GM23248 (cell line): ENCODE measurements at regions not wholly inside any gene's neighbourhood (a gene's known extent, or its start where the extent isn't known, plus 50 kb on each side); places are given as distances from the start of the nearest gene placed in this dataset.

ENCODE experiments used
- DNase-seq: peaks from one replicate; pipeline ENCODE4 v3.0.0-alpha.2; 2015
- H2AFZ ChIP-seq: fragments of 200-600 bp; sonication (generic); 2 replicates; pipeline ENCODE4 v1.6.1; 2016; ENCODE audit warnings: antibody characterized with exemption
- H3F3A ChIP-seq: fragments of 200-600 bp; sonication (generic); 2 replicates; pipeline ENCODE4 v1.6.1; 2016; ENCODE audit warnings: mild to moderate bottlenecking, antibody characterized with exemption, mixed run types; ENCODE audit not compliant: insufficient read depth
- H3K27ac ChIP-seq: fragments of 200-600 bp; sonication (generic); 2 replicates; pipeline ENCODE4 v1.5.1; 2016; ENCODE audit warnings: mild to moderate bottlenecking
- H3K27me3 ChIP-seq: fragments of 200-600 bp; sonication (generic); replicated peaks from 2 replicates; pipeline ENCODE4 v1.6.1; 2016; ENCODE audit warnings: mild to moderate bottlenecking; ENCODE audit not compliant: insufficient read depth
- H3K36me3 ChIP-seq: fragments of 200-600 bp; sonication (generic); 2 replicates; pipeline ENCODE4 v1.6.1; 2016; ENCODE audit warnings: low read depth, mild to moderate bottlenecking
- H3K4me1 ChIP-seq: fragments of 200-600 bp; sonication (generic); 2 replicates; pipeline ENCODE4 v1.6.1; 2016; ENCODE audit warnings: mild to moderate bottlenecking; ENCODE audit not compliant: insufficient read depth
- H3K4me2 ChIP-seq: fragments of 200-600 bp; sonication (generic); one replicate; pipeline ENCODE4 v1.6.1; 2016; ENCODE audit warnings: mild to moderate bottlenecking; ENCODE audit not compliant: unreplicated experiment
- H3K4me3 ChIP-seq: fragments of 200-600 bp; sonication (generic); 2 replicates; pipeline ENCODE4 v1.5.1; 2016; ENCODE audit warnings: mild to moderate bottlenecking
- H3K79me2 ChIP-seq: fragments of 200-600 bp; sonication (generic); 2 replicates; pipeline ENCODE4 v1.6.1; 2016; ENCODE audit warnings: mild to moderate bottlenecking; ENCODE audit not compliant: insufficient read depth
- H3K9ac ChIP-seq: fragments of 200-600 bp; sonication (generic); 2 replicates; pipeline ENCODE4 v1.6.1; 2016; ENCODE audit warnings: mild to moderate bottlenecking
- H3K9me2 ChIP-seq: fragments of 200-600 bp; sonication (generic); 2 replicates; pipeline ENCODE4 v1.6.1; 2016; ENCODE audit warnings: mixed run types, mild to moderate bottlenecking, moderate library complexity; ENCODE audit not compliant: insufficient read depth
- H3K9me3 ChIP-seq: fragments of 200-600 bp; sonication (generic); one replicate; pipeline ENCODE4 v1.6.1; 2017; ENCODE audit warnings: low read depth
- H4K20me1 ChIP-seq: fragments of 200-600 bp; sonication (generic); 2 replicates; pipeline ENCODE4 v1.6.0; 2016; ENCODE audit not compliant: insufficient read depth
- EZH2 ChIP-seq: fragments of 200-600 bp; sonication (generic); IDR thresholded peaks from 2 replicates; pipeline ENCODE4 v1.6.1; 2018; ENCODE audit warnings: antibody characterized with exemption, mild to moderate bottlenecking; ENCODE audit not compliant: insufficient read depth, poor library complexity, severe bottlenecking
- EZH2phosphoT487 ChIP-seq: fragments of 200-600 bp; sonication (generic); IDR thresholded peaks from 2 replicates; pipeline ENCODE4 v1.6.1; 2018; ENCODE audit warnings: antibody characterized with exemption, moderate library complexity, mild to moderate bottlenecking, low read depth; ENCODE audit not compliant: insufficient read depth
- WGBS, 2 experiments: methylation state at CpG; one replicate each; pipeline ENCODE4 v1.1.6; 2015 to 2017; ENCODE audit warnings: low lambda C conversion rate in 2 of 2, low coverage in 1 of 2; ENCODE audit errors: missing lambda C conversion rate in 2 of 2; 5-methylcytosine and 5-hydroxymethylcytosine counted together
- in situ Hi-C: fragments of 300-500 bp; cut with MboI; formaldehyde crosslinking; loops from 2 replicates; pipeline ENCODE4 v1.15.0; 2020

DNA sequence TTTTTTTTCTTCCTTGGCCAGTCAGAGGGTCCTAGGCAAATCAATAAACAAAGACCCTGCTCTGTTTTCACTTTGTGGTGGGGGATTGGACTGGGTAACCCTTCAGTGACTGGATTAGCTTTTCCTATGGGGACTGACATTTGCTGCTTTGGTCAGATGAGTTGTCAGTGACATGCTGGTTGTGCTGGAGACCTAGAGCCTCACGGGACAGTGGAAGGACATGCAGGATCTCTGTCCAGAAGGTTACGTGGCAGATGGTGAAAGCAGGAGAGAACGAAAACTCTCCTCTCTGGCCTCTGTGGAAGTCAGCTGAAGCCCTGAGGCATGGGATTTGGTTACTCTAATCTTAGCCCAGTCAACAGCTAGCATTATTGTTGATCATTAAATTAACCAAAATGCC lies 90.0 kb upstream of the BMPER start:
- 93 to 100% methylated on average over 3 of the region's 3 CpGs for WGBS, 2 experiments
- DNase-seq = no peak
- H3K9me2 ChIP-seq = no peaks in the 10 kb centered on the region
- no peaks in the 10 kb centered on the region for H3K36me3 ChIP-seq
- no peak overlapping the region for H3K27ac ChIP-seq
- no peak overlapping the region for H3K4me2 ChIP-seq
- no peak overlapping the region for H2AFZ ChIP-seq
- peaks cover under 1% of the 10 kb centered on the region; the same call in 1 of the 2 replicates for H3K4me1 ChIP-seq
- H3F3A ChIP-seq = 0 out of 2 replicates have a peak, but pooled peaks cover 5% of the 10 kb centered on the region
- no peak overlapping the region for H3K4me3 ChIP-seq
- no peak overlapping the region for H3K9ac ChIP-seq
- H3K27me3 ChIP-seq = no peaks in the 10 kb centered on the region
- no peak for TF ChIP-seq EZH2
- no peak for TF ChIP-seq EZH2phosphoT487
- H4K20me1 ChIP-seq = no peaks in the 10 kb centered on the region
- no peaks in the 10 kb centered on the region for H3K9me3 ChIP-seq
- H3K79me2 ChIP-seq = no peaks in the 10 kb centered on the region
- in situ Hi-C loops = no loop called here

DNA sequence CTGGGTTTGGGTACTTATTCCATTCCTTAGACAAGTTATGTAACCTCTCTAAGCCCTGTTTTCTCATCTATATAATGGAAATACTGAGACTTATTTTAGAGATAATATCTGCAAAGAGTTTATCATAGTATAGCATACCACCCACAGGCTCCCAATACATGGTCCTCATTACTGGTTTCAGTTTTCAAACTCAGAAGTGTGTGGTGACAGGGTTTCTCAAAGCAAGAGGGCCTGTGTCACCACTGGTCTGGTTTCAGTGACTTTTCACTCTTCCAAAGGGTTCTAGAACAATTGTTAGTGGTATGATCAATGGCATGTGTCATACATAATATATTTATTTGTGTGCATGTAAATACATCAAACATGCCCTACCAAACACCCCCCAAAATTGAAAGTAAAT lies 89.2 kb upstream of the BMPER start:
- Histone ChIP-seq H3K4me3 (no peak overlapping the region), H3K36me3 (no peaks in the 10 kb centered on the region), H3K9ac (no peak overlapping the region), H3K4me2 (no peak overlapping the region), H3F3A (0 out of 2 replicates have a peak, but pooled peaks cover 5% of the 10 kb centered on the region), H3K4me1 (peaks cover 5% of the 10 kb centered on the region; the same call in 1 of the 2 replicates), H2AFZ (no peak overlapping the region), H3K27me3 (no peaks in the 10 kb centered on the region), H3K9me2 (no peaks in the 10 kb centered on the region), H3K27ac (no peak overlapping the region), H3K79me2 (no peaks in the 10 kb centered on the region), H3K9me3 (no peaks in the 10 kb centered on the region), H4K20me1 (no peaks in the 10 kb centered on the region)
- TF ChIP-seq EZH2phosphoT487 (no peak), EZH2 (no peak)
- in situ Hi-C loops = no loop called here
- no peak for DNase-seq

DNA sequence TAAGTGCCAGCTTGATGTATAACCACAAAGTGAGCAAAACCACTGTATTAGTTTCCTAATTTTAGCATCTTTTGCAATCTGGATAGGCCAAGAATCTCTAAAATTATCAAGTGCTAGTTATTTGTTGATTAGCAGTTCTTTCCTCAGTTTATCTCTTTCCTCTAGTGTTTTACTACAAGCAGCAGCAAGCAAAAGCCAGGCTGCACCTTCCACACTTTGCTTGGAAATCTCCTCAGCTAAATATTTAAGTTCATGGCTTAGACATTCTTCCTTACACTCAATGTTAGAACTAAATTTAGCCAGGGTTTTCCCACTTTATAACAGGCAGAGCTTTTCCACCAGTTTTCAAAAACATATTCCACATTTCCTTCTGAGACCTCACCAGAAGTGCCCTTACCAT lies 85.7 kb upstream of the BMPER start:
- H3K36me3 ChIP-seq = no peaks in the 10 kb centered on the region
- H2AFZ ChIP-seq = no peak overlapping the region
- in situ Hi-C loops = no loop called here
- H3K9me2 ChIP-seq = no peaks in the 10 kb centered on the region
- no peak overlapping the region for H3K4me3 ChIP-seq
- no peaks in the 10 kb centered on the region for H3K27me3 ChIP-seq
- DNase-seq = no peak
- H3K4me1 ChIP-seq = peaks cover 11% of the 10 kb centered on the region; the same call in 1 of the 2 replicates
- H3K79me2 ChIP-seq = no peaks in the 10 kb centered on the region
- H4K20me1 ChIP-seq = no peaks in the 10 kb centered on the region
- H3K4me2 ChIP-seq = no peak overlapping the region
- H3K9ac ChIP-seq = no peak overlapping the region
- TF ChIP-seq EZH2phosphoT487 = no peak
- H3F3A ChIP-seq = no peaks in the 10 kb centered on the region
- H3K9me3 ChIP-seq = no peaks in the 10 kb centered on the region
- no peak overlapping the region for H3K27ac ChIP-seq

DNA sequence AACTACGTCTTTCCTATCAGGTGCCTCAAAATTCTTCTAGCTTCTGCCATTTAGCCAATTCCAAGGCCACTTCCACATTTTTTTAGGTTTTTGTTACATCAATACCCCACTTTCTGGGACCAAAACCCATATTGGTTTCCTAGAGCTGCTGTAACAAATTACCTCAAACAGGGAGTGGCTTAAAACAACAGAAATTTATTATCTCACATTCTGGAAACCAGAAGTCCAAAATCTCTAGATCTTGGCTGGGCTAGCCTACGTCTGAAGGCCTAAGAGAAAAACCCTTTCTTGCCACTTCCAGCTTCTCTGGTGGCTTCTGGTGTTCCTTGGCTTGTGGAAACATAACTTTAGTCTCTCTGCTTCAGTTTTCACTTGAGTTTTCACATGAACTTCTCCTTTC lies 85.1 kb upstream of the BMPER start:
- H3K27me3 ChIP-seq = no peaks in the 10 kb centered on the region
- no peaks in the 10 kb centered on the region for H3K36me3 ChIP-seq
- WGBS, 2 experiments = 86 to 96% methylated on average over 2 of the region's 2 CpGs
- H3F3A ChIP-seq = no peaks in the 10 kb centered on the region
- TF ChIP-seq EZH2phosphoT487 = no peak
- no peak for TF ChIP-seq EZH2
- no peak overlapping the region for H2AFZ ChIP-seq
- peaks cover 14% of the 10 kb centered on the region for H3K4me1 ChIP-seq
- H3K4me3 ChIP-seq = no peak overlapping the region
- no peaks in the 10 kb centered on the region for H3K9me3 ChIP-seq
- no peaks in the 10 kb centered on the region for H3K9me2 ChIP-seq
- H4K20me1 ChIP-seq = no peaks in the 10 kb centered on the region
- in situ Hi-C loops = no loop called here
- no peaks in the 10 kb centered on the region for H3K79me2 ChIP-seq
- H3K4me2 ChIP-seq = no peak overlapping the region
- no peak overlapping the region for H3K9ac ChIP-seq
- H3K27ac ChIP-seq = no peak overlapping the region
- DNase-seq = no peak

DNA sequence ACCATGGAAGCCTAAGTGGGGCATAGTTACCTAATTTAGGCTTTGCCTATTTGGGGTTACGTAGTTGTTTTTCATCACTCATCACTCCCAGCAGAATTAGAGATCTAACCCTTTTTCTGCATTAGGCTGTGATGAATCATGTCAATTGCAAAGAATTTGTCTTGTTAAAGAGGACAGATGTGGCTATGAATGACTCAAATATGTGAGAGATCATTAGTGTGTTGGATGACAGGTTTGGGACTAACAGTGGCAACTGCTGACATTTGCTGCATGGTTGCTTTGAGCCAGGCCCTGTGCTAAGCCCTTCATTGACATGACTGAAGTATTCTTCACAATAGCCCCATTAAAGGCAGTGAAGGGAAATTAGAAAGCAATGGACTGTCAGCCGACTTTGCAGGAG lies 83.4 kb upstream of the BMPER start:
- no peak overlapping the region for H3K27ac ChIP-seq
- in situ Hi-C loops = no loop called here
- WGBS, 2 experiments = 70 to 81% methylated on average over 2 of the region's 2 CpGs
- H2AFZ ChIP-seq = no peak overlapping the region
- no peaks in the 10 kb centered on the region for H3K36me3 ChIP-seq
- H3K79me2 ChIP-seq = no peaks in the 10 kb centered on the region
- peak; percentile 53 for DNase-seq
- H3F3A ChIP-seq = no peaks in the 10 kb centered on the region
- no peak overlapping the region for H3K9ac ChIP-seq
- H3K4me3 ChIP-seq = no peak overlapping the region
- no peaks in the 10 kb centered on the region for H3K9me3 ChIP-seq
- no peaks in the 10 kb centered on the region for H3K27me3 ChIP-seq
- H3K4me1 ChIP-seq = peaks cover 14% of the 10 kb centered on the region
- H4K20me1 ChIP-seq = no peaks in the 10 kb centered on the region
- no peak overlapping the region for H3K4me2 ChIP-seq
- H3K9me2 ChIP-seq = no peaks in the 10 kb centered on the region
- TF ChIP-seq EZH2 (no peak), EZH2phosphoT487 (peak; percentile 62; the same call in 1 of the 2 replicates)
